Activated CD4-positive, alpha-beta T cell treated with anti-CD3 and anti-CD28 coated beads for 36 hours (primary cell): ENCODE measurements at regions not wholly inside any gene's neighbourhood (a gene's known extent, or its start where the extent isn't known, plus 50 kb on each side); places are given as distances from the start of the nearest gene placed in this dataset.

Experiments
- ATAC-seq: fragments of 200-7000 bp; cut with Tn5 transposase; one replicate; pipeline ENCODE4 v1.10.0; 2021; ENCODE audit warnings: mild to moderate bottlenecking, moderate library complexity
- CTCF ChIA-PET: fragments of 350-600 bp; sonication (Branson Sonifier 250); formaldehyde crosslinking; loops from one replicate; lab custom pipeline; 2021; ENCODE audit warnings: antibody characterized with exemption; lab: Charles Lee
- POLR2A ChIA-PET: fragments of 350-600 bp; sonication (Branson Sonifier 250); formaldehyde crosslinking; loops from one replicate; lab custom pipeline; 2021; ENCODE audit warnings: antibody characterized with exemption, inconsistent platforms; lab: Charles Lee
- DNase-seq: peaks from one replicate; pipeline ENCODE4 v3.0.0-alpha.2; 2020
- H3K27ac Mint-ChIP-seq: one replicate; pipeline ENCODE4 v1.8.0; 2021; ENCODE audit warnings: mixed read lengths
- H3K27me3 Mint-ChIP-seq: one replicate; pipeline ENCODE4 v1.8.0; 2021; ENCODE audit warnings: mixed read lengths
- H3K36me3 Mint-ChIP-seq: one replicate; pipeline ENCODE4 v1.8.0; 2021; ENCODE audit warnings: low read depth, mixed read lengths
- H3K4me1 Mint-ChIP-seq: one replicate; pipeline ENCODE4 v1.8.0; 2021; ENCODE audit warnings: mixed read lengths
- H3K4me3 Mint-ChIP-seq: one replicate; pipeline ENCODE4 v1.8.0; 2021; ENCODE audit warnings: mild to moderate bottlenecking, moderate library complexity, mixed read lengths
- H3K9me3 Mint-ChIP-seq: one replicate; pipeline ENCODE4 v1.8.0; 2021; ENCODE audit warnings: low read depth, mixed read lengths
- intact Hi-C, 2 experiments: fragments of 100-400 bp; cut with DNase I in 1 of 2; cut with micrococcal nuclease in 1 of 2; formaldehyde crosslinking; loops; one replicate each; pipeline versions ENCODE4 v1.14.2 to v1.15.1; 2022 to 2024; cut with DNase I, micrococcal nuclease

- ATAC-seq (no peak), DNase-seq (no peak)
- no peaks in the 10 kb centered on the region for H3K4me1 Mint-ChIP-seq
- H3K36me3 Mint-ChIP-seq: no peaks in the 10 kb centered on the region
- intact Hi-C loops: no loop called here
- no peak overlapping the region for H3K27ac Mint-ChIP-seq
- no peak overlapping the region for H3K4me3 Mint-ChIP-seq
- POLR2A ChIA-PET: no interaction called here
- H3K9me3 Mint-ChIP-seq: no peaks in the 10 kb centered on the region
- H3K27me3 Mint-ChIP-seq: peaks cover 16% of the 10 kb centered on the region
- CTCF ChIA-PET: no interaction called here
Observed at GRCh38 chr14:57085801-57086200, 182.9 kb downstream of the EXOC5 start.

- peaks cover 16% of the 10 kb centered on the region for H3K27me3 Mint-ChIP-seq
- DNase-seq: no peak
- ChIA-PET POLR2A (no interaction called here), CTCF (no interaction called here)
- no peak overlapping the region for H3K27ac Mint-ChIP-seq
- H3K4me1 Mint-ChIP-seq: no peaks in the 10 kb centered on the region
- no peak for ATAC-seq
- H3K4me3 Mint-ChIP-seq: no peak overlapping the region
- intact Hi-C loops: no loop called here
- no peaks in the 10 kb centered on the region for H3K36me3 Mint-ChIP-seq
- no peaks in the 10 kb centered on the region for H3K9me3 Mint-ChIP-seq
Observed at GRCh38 chr14:57085043-57085442, 183.7 kb downstream of the EXOC5 start.

- CTCF ChIA-PET: no interaction called here
- no peaks in the 10 kb centered on the region for H3K36me3 Mint-ChIP-seq
- no peak overlapping the region for H3K4me3 Mint-ChIP-seq
- no peak for ATAC-seq
- intact Hi-C loops: no loop called here
- no peaks in the 10 kb centered on the region for H3K9me3 Mint-ChIP-seq
- POLR2A ChIA-PET: no interaction called here
- H3K27me3 Mint-ChIP-seq: peaks cover 15% of the 10 kb centered on the region
- no peaks in the 10 kb centered on the region for H3K4me1 Mint-ChIP-seq
- no peak for DNase-seq
- no peak overlapping the region for H3K27ac Mint-ChIP-seq
Observed at GRCh38 chr14:57080691-57081090, 188.0 kb downstream of the EXOC5 start.

- DNase-seq (no peak), ATAC-seq (no peak)
- POLR2A ChIA-PET: no interaction called here
- no peak overlapping the region for H3K27ac Mint-ChIP-seq
- CTCF ChIA-PET: interaction anchor here (0.7 kb wide), 1 partner anchor 63 kb away, joined by 3 read pairs; no protein-coding TSS in a partner anchor
- H3K4me3 Mint-ChIP-seq: no peak overlapping the region
- H3K36me3 Mint-ChIP-seq: no peaks in the 10 kb centered on the region
- no peaks in the 10 kb centered on the region for H3K9me3 Mint-ChIP-seq
- H3K4me1 Mint-ChIP-seq: no peaks in the 10 kb centered on the region
- intact Hi-C loops: no loop called here
- peaks cover 12% of the 10 kb centered on the region for H3K27me3 Mint-ChIP-seq
Observed at GRCh38 chr14:57078054-57078453, 190.7 kb downstream of the EXOC5 start.

GRCh38 chr14:57073986-57074385, 194.7 kb downstream of the EXOC5 start:
- no peak overlapping the region for H3K4me3 Mint-ChIP-seq
- no peak for DNase-seq
- no peaks in the 10 kb centered on the region for H3K36me3 Mint-ChIP-seq
- ATAC-seq: no peak
- H3K27ac Mint-ChIP-seq: no peak overlapping the region
- H3K27me3 Mint-ChIP-seq: peaks cover 11% of the 10 kb centered on the region
- no peaks in the 10 kb centered on the region for H3K4me1 Mint-ChIP-seq
- ChIA-PET CTCF (no interaction called here), POLR2A (no interaction called here)
- H3K9me3 Mint-ChIP-seq: no peaks in the 10 kb centered on the region
- intact Hi-C loops: no loop called here

- ChIA-PET CTCF (no interaction called here), POLR2A (no interaction called here)
- ATAC-seq: no peak
- intact Hi-C loops: no loop called here
- no peaks in the 10 kb centered on the region for H3K4me1 Mint-ChIP-seq
- peaks cover 19% of the 10 kb centered on the region for H3K27me3 Mint-ChIP-seq
- no peaks in the 10 kb centered on the region for H3K9me3 Mint-ChIP-seq
- no peak for DNase-seq
- H3K36me3 Mint-ChIP-seq: no peaks in the 10 kb centered on the region
- no peak overlapping the region for H3K4me3 Mint-ChIP-seq
- no peak overlapping the region for H3K27ac Mint-ChIP-seq
Observed at GRCh38 chr14:57071639-57072038, 197.1 kb downstream of the EXOC5 start.

- H3K4me1 Mint-ChIP-seq: no peaks in the 10 kb centered on the region
- ChIA-PET CTCF (no interaction called here), POLR2A (no interaction called here)
- no peak overlapping the region for H3K27ac Mint-ChIP-seq
- no peaks in the 10 kb centered on the region for H3K36me3 Mint-ChIP-seq
- ATAC-seq (no peak), DNase-seq (no peak)
- peaks cover 19% of the 10 kb centered on the region for H3K27me3 Mint-ChIP-seq
- intact Hi-C loops: loop anchor here (5.0 to 10.0 kb wide), 6 partner anchors 248 to 577 kb away; partner anchors contain the start of gene OTX2 (in 1 of the 2)
- no peaks in the 10 kb centered on the region for H3K9me3 Mint-ChIP-seq
- no peak overlapping the region for H3K4me3 Mint-ChIP-seq
Observed at GRCh38 chr14:57069702-57070101, 199.0 kb downstream of the EXOC5 start.

GRCh38 chr14:57068511-57068910, 200.2 kb downstream of the EXOC5 start:
- H3K27ac Mint-ChIP-seq: no peak overlapping the region
- no peaks in the 10 kb centered on the region for H3K9me3 Mint-ChIP-seq
- H3K4me3 Mint-ChIP-seq: no peak overlapping the region
- intact Hi-C loops: loop anchor here (5.0 to 10.0 kb wide), 6 partner anchors 249 to 576 kb away; partner anchors contain the start of gene OTX2 (in 1 of the 2)
- POLR2A ChIA-PET: no interaction called here
- CTCF ChIA-PET: no interaction called here
- no peaks in the 10 kb centered on the region for H3K4me1 Mint-ChIP-seq
- ATAC-seq: no peak
- H3K27me3 Mint-ChIP-seq: peaks cover 19% of the 10 kb centered on the region
- no peaks in the 10 kb centered on the region for H3K36me3 Mint-ChIP-seq
- DNase-seq: no peak

- Mint-ChIP-seq H3K9me3 (no peaks in the 10 kb centered on the region), H3K4me3 (no peak overlapping the region), H3K36me3 (no peaks in the 10 kb centered on the region), H3K27me3 (peaks cover 25% of the 10 kb centered on the region), H3K27ac (no peak overlapping the region), H3K4me1 (no peaks in the 10 kb centered on the region)
- ATAC-seq (peak; percentile 69), DNase-seq (peak; percentile 71)
- intact Hi-C loops: loop anchor here (5.0 to 10.0 kb wide), 6 partner anchors 250 to 575 kb away; partner anchors contain the start of gene OTX2 (in 1 of the 2)
- POLR2A ChIA-PET: no interaction called here
- CTCF ChIA-PET: interaction anchor here (1.1 kb wide), 1 partner anchor 14 kb away, joined by 4 read pairs; no protein-coding TSS in a partner anchor
Observed at GRCh38 chr14:57066887-57067513, 201.7 kb downstream of the EXOC5 start.

- DNase-seq (no peak), ATAC-seq (no peak)
- Mint-ChIP-seq H3K27ac (no peak overlapping the region), H3K9me3 (no peaks in the 10 kb centered on the region), H3K4me1 (peaks cover 3% of the 10 kb centered on the region), H3K27me3 (peaks cover 25% of the 10 kb centered on the region), H3K4me3 (no peak overlapping the region), H3K36me3 (no peaks in the 10 kb centered on the region)
- intact Hi-C loops: loop anchor here (5.0 to 10.0 kb wide), 6 partner anchors 251 to 574 kb away; partner anchors contain the start of gene OTX2 (in 1 of the 2)
- ChIA-PET POLR2A (no interaction called here), CTCF (no interaction called here)
Observed at GRCh38 chr14:57066463-57066862, 202.2 kb downstream of the EXOC5 start.

- H3K9me3 Mint-ChIP-seq: no peaks in the 10 kb centered on the region
- ChIA-PET POLR2A (no interaction called here), CTCF (interaction anchor here (0.6 to 1.1 kb wide), 2 partner anchors 25 to 51 kb away, joined by 3 read pairs; no protein-coding TSS in a partner anchor)
- peaks cover 23% of the 10 kb centered on the region for H3K4me1 Mint-ChIP-seq
- peaks cover 11% of the 10 kb centered on the region for H3K27me3 Mint-ChIP-seq
- H3K4me3 Mint-ChIP-seq: peak overlapping the region; percentile 5
- no peaks in the 10 kb centered on the region for H3K36me3 Mint-ChIP-seq
- ATAC-seq (peak; percentile 58), DNase-seq (no peak)
- intact Hi-C loops: loop anchor here (5.0 to 10.0 kb wide), 4 partner anchors 246 to 506 kb away; partner anchors contain the start of gene OTX2 (in 1 of the 2)
- H3K27ac Mint-ChIP-seq: peak overlapping the region; percentile 35
Observed at GRCh38 chr14:57061009-57061711, 207.5 kb downstream of the EXOC5 start.
